ENCODE measurements at regions not wholly inside any gene's neighbourhood (a gene's known extent, or its start where the extent isn't known, plus 50 kb on each side); places are given as distances from the start of the nearest gene placed in this dataset.

GRCh38 chr12:75938189-75938588, 93.4 kb downstream of the PHLDA1 start:
- TF ChIP-seq TCF12 (IDR thresholded peaks at IDR 0.05; ENCODE audit: low read depth), result no peak
- no peak for TF ChIP-seq MAX (IDR thresholded peaks at IDR 0.05)
- TF ChIP-seq CREB1 (IDR thresholded peaks at IDR 0.05; ENCODE audit: low read depth), result no peak
- no peak for TF ChIP-seq RAD21 (IDR thresholded peaks at IDR 0.05; ENCODE audit: low read depth)
- TF ChIP-seq CEBPB (IDR thresholded peaks at IDR 0.05), result no peak
- TF ChIP-seq REST (IDR thresholded peaks at IDR 0.05; ENCODE audit: low read depth), result no peak
- TF ChIP-seq TAF1 (IDR thresholded peaks at IDR 0.05; ENCODE audit: low read depth), result no peak
- no peak for TF ChIP-seq EGR1 (IDR thresholded peaks at IDR 0.05)
- no peak for TF ChIP-seq USF1 (IDR thresholded peaks at IDR 0.05)
- no peak for TF ChIP-seq EP300 (IDR thresholded peaks at IDR 0.05; ENCODE audit: borderline replicate concordance)
- TF ChIP-seq YY1 (IDR thresholded peaks at IDR 0.05; ENCODE audit: low read depth), result no peak

All from Ishikawa (cell line).